Kidney epithelial cell (primary cell): ENCODE measurements at regions not wholly inside any gene's neighbourhood (a gene's known extent, or its start where the extent isn't known, plus 50 kb on each side); places are given as distances from the start of the nearest gene placed in this dataset.

ENCODE experiments used
- DNase-seq: peaks from one replicate; pipeline ENCODE4 v3.0.0-alpha.2; 2010; ENCODE audit warnings: low read depth
- H3K27me3 ChIP-seq: 2 replicates; pipeline ENCODE4 v1.6.0; 2011; ENCODE audit warnings: low read length; ENCODE audit not compliant: control insufficient read depth, insufficient read depth
- H3K36me3 ChIP-seq: 2 replicates; pipeline ENCODE4 v1.5.1; 2011; ENCODE audit warnings: low read length; ENCODE audit not compliant: control insufficient read depth, insufficient read depth
- H3K4me3 ChIP-seq: 2 replicates; pipeline ENCODE4 v1.5.1; 2011; ENCODE audit warnings: low read depth, mild to moderate bottlenecking, control low read depth, low read length
- TF ChIP-seq, protein P1 (sequence below): IDR thresholded peaks from 2 replicates; pipeline ENCODE4 v1.5.1; 2011; ENCODE audit warnings: mild to moderate bottlenecking, moderate library complexity, low read length, control low read depth, inconsistent platforms; ENCODE audit not compliant: insufficient read depth, poor library complexity, severe bottlenecking

DNA sequence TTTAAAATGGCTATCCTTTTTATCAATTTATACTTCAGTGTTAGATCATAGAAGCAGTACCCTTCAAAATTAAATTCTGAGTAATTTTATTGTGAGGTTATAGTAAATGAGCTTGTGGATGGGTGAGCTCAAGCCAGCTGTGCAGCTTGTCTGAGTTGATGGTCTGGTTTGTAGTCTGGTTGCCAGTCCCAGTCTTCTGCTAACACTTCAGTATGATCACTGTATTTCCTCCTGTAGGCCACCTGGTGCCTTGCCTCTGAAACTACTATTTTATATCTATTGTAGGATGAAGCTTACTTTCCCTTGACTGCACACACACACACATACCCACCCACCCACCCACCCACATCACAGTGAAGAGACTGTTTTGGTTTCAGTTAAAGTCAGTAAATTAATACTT lies 496.4 kb downstream of the PCNX1 start:
- DNase-seq: no peak
- Histone ChIP-seq H3K36me3 (no peaks in the 10 kb centered on the region), H3K4me3 (no peak overlapping the region), H3K27me3 (no peaks in the 10 kb centered on the region)
- TF ChIP-seq, protein P1, sequence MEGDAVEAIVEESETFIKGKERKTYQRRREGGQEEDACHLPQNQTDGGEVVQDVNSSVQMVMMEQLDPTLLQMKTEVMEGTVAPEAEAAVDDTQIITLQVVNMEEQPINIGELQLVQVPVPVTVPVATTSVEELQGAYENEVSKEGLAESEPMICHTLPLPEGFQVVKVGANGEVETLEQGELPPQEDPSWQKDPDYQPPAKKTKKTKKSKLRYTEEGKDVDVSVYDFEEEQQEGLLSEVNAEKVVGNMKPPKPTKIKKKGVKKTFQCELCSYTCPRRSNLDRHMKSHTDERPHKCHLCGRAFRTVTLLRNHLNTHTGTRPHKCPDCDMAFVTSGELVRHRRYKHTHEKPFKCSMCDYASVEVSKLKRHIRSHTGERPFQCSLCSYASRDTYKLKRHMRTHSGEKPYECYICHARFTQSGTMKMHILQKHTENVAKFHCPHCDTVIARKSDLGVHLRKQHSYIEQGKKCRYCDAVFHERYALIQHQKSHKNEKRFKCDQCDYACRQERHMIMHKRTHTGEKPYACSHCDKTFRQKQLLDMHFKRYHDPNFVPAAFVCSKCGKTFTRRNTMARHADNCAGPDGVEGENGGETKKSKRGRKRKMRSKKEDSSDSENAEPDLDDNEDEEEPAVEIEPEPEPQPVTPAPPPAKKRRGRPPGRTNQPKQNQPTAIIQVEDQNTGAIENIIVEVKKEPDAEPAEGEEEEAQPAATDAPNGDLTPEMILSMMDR: no peak

DNA sequence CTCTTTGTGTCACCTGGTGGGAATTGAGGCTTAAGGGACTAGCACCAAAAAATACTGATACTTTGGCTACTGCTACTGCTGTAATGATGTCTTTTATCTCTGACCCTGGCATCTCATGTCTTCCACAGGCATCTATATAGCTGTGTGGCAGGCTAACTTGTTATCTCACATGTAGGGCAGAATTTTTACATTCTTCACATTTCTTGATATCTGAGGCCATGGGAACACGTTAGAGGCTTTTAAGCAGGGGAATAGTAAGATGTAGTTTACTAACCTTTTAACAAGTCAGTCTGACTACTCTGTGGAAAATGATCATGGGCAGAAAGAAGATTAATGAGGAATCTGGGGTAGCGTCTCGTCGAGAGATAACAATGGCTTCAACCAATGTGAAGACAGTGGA lies 498.4 kb downstream of the PCNX1 start:
- Histone ChIP-seq H3K36me3 (no peaks in the 10 kb centered on the region), H3K27me3 (no peaks in the 10 kb centered on the region), H3K4me3 (no peak overlapping the region)
- TF ChIP-seq, protein P1: no peak
- DNase-seq: no peak

DNA sequence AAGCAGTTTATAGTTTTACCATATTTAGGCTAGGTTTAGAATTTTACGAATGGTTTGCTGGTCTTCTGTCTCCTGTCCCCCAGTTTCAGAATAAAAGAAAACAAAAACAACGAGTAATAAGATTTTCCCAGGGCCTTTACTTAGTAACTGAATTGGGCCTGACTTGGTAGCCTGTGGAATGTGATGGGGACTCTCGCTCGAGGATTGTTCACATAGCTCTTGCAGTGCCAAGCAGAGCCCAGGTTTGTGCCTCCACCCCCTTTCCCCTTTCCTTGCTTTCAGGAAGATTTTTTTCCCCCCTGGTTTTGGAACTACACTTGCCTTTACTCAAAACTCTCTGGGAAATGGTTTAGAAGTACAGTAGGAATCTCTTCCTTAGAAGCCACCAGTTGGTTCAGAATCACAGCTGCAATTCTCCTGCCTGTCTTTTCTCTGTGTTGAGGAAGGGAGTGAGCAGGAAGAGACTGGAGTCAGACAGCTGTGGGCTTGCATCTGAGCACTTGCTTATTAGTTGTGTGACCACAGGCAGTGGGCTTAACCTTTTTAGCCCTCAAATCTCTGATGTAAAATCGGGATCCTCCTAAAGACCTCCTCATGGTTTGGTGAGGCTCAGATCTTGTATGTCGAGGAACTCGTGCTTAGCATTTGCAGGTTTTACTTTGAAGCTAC lies 501.2 kb downstream of the PCNX1 start:
- TF ChIP-seq, protein P1: no peak

DNA sequence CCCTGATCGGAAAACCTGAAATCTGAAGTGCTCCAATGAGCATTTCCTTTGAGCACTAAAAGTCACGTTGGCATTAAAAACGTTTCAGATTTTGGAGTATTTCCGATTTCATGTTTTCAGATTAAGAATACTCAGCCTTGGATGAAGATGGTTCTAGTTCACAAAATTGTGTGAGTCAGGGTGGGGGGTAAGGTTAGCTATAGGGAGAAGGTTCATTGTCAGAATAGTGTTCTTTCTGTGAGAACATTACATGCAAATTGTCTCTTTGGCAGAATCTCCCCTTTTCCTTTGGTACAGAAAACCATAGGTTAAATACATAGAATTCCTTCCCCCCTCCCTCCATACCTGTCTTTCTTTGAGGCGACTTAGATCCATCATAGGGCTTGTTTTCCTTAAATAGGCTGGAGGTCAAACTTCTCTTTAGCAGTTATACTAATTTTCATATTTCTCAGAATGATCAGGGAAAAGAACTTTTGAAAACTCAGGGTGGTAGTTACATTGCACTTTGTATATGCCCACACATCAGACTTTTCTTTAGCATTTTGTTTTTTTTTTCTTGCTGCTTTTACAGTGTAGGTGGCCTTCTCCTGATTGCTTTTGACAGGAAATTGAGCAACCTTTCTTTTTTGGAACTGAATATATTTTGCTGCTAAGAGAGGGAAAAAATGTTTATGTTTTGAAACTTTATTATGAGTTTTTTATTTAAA lies 503.5 kb downstream of the PCNX1 start:
- DNase-seq: no peak
- H3K4me3 ChIP-seq: no peak overlapping the region
- no peaks in the 10 kb centered on the region for H3K27me3 ChIP-seq
- TF ChIP-seq, protein P1: no peak
- no peaks in the 10 kb centered on the region for H3K36me3 ChIP-seq

More for the DNA sequence above, 501.2 kb downstream of the PCNX1 start:
- no peak for DNase-seq
- H3K4me3 ChIP-seq: no peak overlapping the region
- no peaks in the 10 kb centered on the region for H3K36me3 ChIP-seq
- H3K27me3 ChIP-seq: no peaks in the 10 kb centered on the region

DNA sequence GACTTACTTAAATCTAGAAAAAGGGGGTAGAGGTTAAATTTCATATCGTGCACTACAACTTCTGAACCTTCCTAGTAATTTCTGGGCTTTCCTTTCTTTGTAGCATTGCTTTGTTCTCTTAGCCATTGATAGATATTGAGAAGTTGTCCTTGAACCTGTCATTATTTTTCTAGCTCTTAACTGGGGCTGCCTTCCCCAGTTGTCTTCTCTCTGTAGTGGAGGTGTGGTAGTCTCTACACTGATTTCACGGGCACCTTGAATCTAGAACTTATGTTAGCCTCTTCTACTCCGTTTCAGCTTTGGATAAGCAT lies 504.0 kb downstream of the PCNX1 start:
- H3K4me3 ChIP-seq: no peak overlapping the region
- TF ChIP-seq, protein P1: no peak
- DNase-seq: no peak
- H3K36me3 ChIP-seq: no peaks in the 10 kb centered on the region
- no peaks in the 10 kb centered on the region for H3K27me3 ChIP-seq

DNA sequence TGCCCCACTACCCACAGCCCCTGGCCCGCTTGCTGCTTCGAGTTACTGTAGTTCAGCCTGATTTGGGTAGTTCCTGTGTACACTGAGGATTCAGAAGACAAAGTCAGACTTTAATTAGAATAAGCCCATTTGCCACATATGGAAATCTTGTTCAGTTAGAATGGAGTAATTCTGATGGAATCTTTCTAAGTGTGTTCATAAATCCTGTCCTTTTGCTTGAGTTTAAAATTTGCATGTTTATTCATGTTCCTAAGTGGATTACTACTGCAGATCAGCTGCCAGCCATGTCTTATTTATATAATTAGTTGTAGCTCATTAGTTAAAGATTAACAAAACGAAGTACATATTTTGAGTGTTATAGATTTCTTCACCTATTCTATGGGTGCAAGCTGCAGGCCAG lies 504.5 kb downstream of the PCNX1 start:
- H3K36me3 ChIP-seq: no peaks in the 10 kb centered on the region
- DNase-seq: no peak
- H3K4me3 ChIP-seq: no peak overlapping the region
- TF ChIP-seq, protein P1: no peak
- H3K27me3 ChIP-seq: no peaks in the 10 kb centered on the region
